ENCODE measurements at regions not wholly inside any gene's neighbourhood (a gene's known extent, or its start where the extent isn't known, plus 50 kb on each side); places are given as distances from the start of the nearest gene placed in this dataset.

DNA sequence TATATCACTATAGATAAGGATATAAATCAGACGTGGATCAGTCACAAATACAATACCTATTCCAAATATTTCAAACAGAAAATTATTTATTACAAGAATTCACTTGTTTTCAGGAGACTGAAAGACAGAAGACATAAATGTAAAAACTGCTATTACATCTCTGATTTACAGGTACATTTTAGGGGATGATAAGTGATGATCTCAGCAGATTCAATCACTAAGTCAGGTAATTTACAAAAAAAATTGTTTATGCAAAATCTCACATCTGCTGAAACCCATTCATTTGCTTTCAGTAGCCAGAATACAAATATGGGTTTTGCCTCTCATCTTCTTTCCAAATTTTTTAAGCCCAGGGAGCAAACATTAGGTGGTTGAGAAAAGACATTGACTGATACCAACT lies 1648.4 kb upstream of the RAG2 start:
- WGBS (ENCODE audit: missing lambda C conversion rate) = 0% methylated on average over 1 of the region's 1 CpG
- no peak overlapping the region for H3K4me3 ChIP-seq
- FAIRE-seq = no peak
- no peaks in the 10 kb centered on the region for H3K4me1 ChIP-seq
- TF ChIP-seq BHLHE40 (IDR thresholded peaks at IDR 0.05; ENCODE audit: low read depth, low read length) = no peak
- peak; percentile 70 for TF ChIP-seq MAFK (IDR thresholded peaks at IDR 0.05; ENCODE audit: partially characterized antibody)
- H3K27ac ChIP-seq = no peak overlapping the region
- ATAC-seq = no peak
- DNase-seq (ENCODE audit: low read depth in 1 of 2, low spot score in 1 of 2) = no peak
- ChIA-PET CTCF (no interaction called here), POLR2A (no interaction called here)
- H3K4me2 ChIP-seq = no peak overlapping the region
- 0 out of 3 replicates have a peak, but pooled peaks cover 5% of the 10 kb centered on the region for H3K9me3 ChIP-seq

DNA sequence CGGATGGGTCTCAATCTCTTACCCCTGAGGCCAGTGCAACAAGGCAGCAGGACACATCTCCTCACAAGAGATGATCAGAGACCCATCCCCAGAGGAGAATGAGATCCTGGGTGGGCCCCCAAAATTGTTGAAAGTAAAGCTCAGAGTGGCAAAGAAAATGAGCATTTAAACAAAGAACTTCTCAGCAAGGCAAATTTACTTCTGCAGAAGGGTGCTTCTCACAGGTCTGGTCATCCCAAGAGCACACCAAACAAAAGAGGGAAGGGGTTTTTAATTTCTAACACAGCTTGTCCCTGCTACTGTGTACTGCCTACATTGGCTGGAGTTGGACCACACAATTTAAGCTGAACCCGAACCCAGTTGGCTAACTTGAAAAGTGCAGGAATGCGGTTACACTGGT lies 1628.6 kb upstream of the RAG2 start:
- TF ChIP-seq TFCP2L1 (CRISPR knock-in tag; IDR thresholded peaks at IDR 0.05) (no peak), POLR2AphosphoS2 (conservative IDR thresholded peaks at IDR 0.05; ENCODE audit: low read length) (no peak), HMGXB4 (CRISPR knock-in tag; IDR thresholded peaks at IDR 0.05; ENCODE audit: borderline replicate concordance) (no peak), HOXA7 (CRISPR knock-in tag; IDR thresholded peaks at IDR 0.05) (no peak), EHMT2 (IDR thresholded peaks at IDR 0.05; ENCODE audit: low read depth) (no peak), ELK1 (IDR thresholded peaks at IDR 0.05; ENCODE audit: low read depth, low read length) (no peak)
- TF ChIP-seq, protein P1, sequence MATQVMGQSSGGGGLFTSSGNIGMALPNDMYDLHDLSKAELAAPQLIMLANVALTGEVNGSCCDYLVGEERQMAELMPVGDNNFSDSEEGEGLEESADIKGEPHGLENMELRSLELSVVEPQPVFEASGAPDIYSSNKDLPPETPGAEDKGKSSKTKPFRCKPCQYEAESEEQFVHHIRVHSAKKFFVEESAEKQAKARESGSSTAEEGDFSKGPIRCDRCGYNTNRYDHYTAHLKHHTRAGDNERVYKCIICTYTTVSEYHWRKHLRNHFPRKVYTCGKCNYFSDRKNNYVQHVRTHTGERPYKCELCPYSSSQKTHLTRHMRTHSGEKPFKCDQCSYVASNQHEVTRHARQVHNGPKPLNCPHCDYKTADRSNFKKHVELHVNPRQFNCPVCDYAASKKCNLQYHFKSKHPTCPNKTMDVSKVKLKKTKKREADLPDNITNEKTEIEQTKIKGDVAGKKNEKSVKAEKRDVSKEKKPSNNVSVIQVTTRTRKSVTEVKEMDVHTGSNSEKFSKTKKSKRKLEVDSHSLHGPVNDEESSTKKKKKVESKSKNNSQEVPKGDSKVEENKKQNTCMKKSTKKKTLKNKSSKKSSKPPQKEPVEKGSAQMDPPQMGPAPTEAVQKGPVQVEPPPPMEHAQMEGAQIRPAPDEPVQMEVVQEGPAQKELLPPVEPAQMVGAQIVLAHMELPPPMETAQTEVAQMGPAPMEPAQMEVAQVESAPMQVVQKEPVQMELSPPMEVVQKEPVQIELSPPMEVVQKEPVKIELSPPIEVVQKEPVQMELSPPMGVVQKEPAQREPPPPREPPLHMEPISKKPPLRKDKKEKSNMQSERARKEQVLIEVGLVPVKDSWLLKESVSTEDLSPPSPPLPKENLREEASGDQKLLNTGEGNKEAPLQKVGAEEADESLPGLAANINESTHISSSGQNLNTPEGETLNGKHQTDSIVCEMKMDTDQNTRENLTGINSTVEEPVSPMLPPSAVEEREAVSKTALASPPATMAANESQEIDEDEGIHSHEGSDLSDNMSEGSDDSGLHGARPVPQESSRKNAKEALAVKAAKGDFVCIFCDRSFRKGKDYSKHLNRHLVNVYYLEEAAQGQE (IDR thresholded peaks at IDR 0.05) = no peak
- H3K4me1 ChIP-seq = no peaks in the 10 kb centered on the region
- no peak for ATAC-seq
- 45% methylated on average over 3 of the region's 3 CpGs for WGBS (ENCODE audit: missing lambda C conversion rate)
- no peak overlapping the region for H3K4me3 ChIP-seq
- no peak for DNase-seq (ENCODE audit: low read depth in 1 of 2, low spot score in 1 of 2)
- H3K27ac ChIP-seq = no peak overlapping the region
- CTCF ChIA-PET = no interaction called here
- POLR2A ChIA-PET = no interaction called here
- peaks cover 16% of the 10 kb centered on the region for H3K9me3 ChIP-seq
- no peak for FAIRE-seq
- no peak overlapping the region for H3K4me2 ChIP-seq

GRCh38 chr11:38221295-38221694 lies 1623.3 kb upstream of the RAG2 start:
- peaks cover 13% of the 10 kb centered on the region; the same call in 2 of the 3 replicates for H3K9me3 ChIP-seq
- ChIA-PET POLR2A (no interaction called here), CTCF (interaction anchor here (0.6 kb wide), 1 partner anchor 51 kb away, joined by 3 read pairs; no protein-coding TSS in a partner anchor)
- no peaks in the 10 kb centered on the region for H3K4me1 ChIP-seq
- WGBS (ENCODE audit: missing lambda C conversion rate) = 6% methylated on average over 2 of the region's 2 CpGs
- H3K27ac ChIP-seq = no peak overlapping the region
- no peak overlapping the region for H3K4me3 ChIP-seq
- no peak overlapping the region for H3K4me2 ChIP-seq
- DNase-seq (ENCODE audit: low read depth in 1 of 2, low spot score in 1 of 2) (no peak), ATAC-seq (no peak), FAIRE-seq (no peak)
- TF ChIP-seq, protein P2, sequence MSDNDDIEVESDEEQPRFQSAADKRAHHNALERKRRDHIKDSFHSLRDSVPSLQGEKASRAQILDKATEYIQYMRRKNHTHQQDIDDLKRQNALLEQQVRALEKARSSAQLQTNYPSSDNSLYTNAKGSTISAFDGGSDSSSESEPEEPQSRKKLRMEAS (IDR thresholded peaks at IDR 0.05) = no peak
- no peak for TF ChIP-seq HDAC2 (IDR thresholded peaks at IDR 0.05)
- no peak for TF ChIP-seq KDM5A (IDR thresholded peaks at IDR 0.05)
- no peak for TF ChIP-seq GATA3 (IDR thresholded peaks at IDR 0.05; ENCODE audit: borderline replicate concordance)
- TF ChIP-seq SREBF2 (IDR thresholded peaks at IDR 0.05) = no peak
- TF ChIP-seq ZNF302 (CRISPR knock-in tag; IDR thresholded peaks at IDR 0.05) = no peak
- no peak for TF ChIP-seq BCL3 (IDR thresholded peaks at IDR 0.05)
- no peak for TF ChIP-seq POLR2AphosphoS2 (conservative IDR thresholded peaks at IDR 0.05; ENCODE audit: low read length)
- no peak for TF ChIP-seq HOXA7 (CRISPR knock-in tag; IDR thresholded peaks at IDR 0.05)
- no peak for TF ChIP-seq FOSL2 (IDR thresholded peaks at IDR 0.05)
- TF ChIP-seq FOSL2 (CRISPR knock-in tag; IDR thresholded peaks at IDR 0.05) = no peak
- TF ChIP-seq USF2 (IDR thresholded peaks at IDR 0.05) = no peak
- no peak for TF ChIP-seq HMGXB4 (CRISPR knock-in tag; IDR thresholded peaks at IDR 0.05; ENCODE audit: borderline replicate concordance)
- TF ChIP-seq ZC3H11A (IDR thresholded peaks at IDR 0.05) = no peak
- no peak for TF ChIP-seq FOXS1 (CRISPR knock-in tag; IDR thresholded peaks at IDR 0.05)
- TF ChIP-seq, protein P3, sequence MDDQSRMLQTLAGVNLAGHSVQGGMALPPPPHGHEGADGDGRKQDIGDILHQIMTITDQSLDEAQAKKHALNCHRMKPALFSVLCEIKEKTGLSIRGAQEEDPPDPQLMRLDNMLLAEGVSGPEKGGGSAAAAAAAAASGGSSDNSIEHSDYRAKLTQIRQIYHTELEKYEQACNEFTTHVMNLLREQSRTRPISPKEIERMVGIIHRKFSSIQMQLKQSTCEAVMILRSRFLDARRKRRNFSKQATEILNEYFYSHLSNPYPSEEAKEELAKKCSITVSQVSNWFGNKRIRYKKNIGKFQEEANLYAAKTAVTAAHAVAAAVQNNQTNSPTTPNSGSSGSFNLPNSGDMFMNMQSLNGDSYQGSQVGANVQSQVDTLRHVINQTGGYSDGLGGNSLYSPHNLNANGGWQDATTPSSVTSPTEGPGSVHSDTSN (IDR thresholded peaks at IDR 0.05) = no peak
- no peak for TF ChIP-seq MAFK (IDR thresholded peaks at IDR 0.05; ENCODE audit: partially characterized antibody)
